HFFc6 (cell line): ENCODE measurements at regions not wholly inside any gene's neighbourhood (a gene's known extent, or its start where the extent isn't known, plus 50 kb on each side); places are given as distances from the start of the nearest gene placed in this dataset.
A peak's percentile ranks its signal among the peaks of the same experiment; 100 is the strongest.
"Not testable (repeated sequence)": the region's sequence is repeated elsewhere in the genome, so short reads cannot be mapped to it uniquely, and the experiment has no call there.

Experiments used
- DNase-seq: peaks from one replicate; pipeline ENCODE4 v3.0.0-alpha.2; 2018
- H3K27ac Mint-ChIP-seq: 2 replicates; pipeline ENCODE4 v1.8.0; 2020; ENCODE audit warnings: mild to moderate bottlenecking, mixed read lengths
- H3K27me3 Mint-ChIP-seq: 2 replicates; pipeline ENCODE4 v1.8.0; 2021; ENCODE audit warnings: mild to moderate bottlenecking, moderate library complexity, mixed read lengths; ENCODE audit not compliant: insufficient read depth
- H3K36me3 Mint-ChIP-seq: 2 replicates; pipeline ENCODE4 v1.8.0; 2021; ENCODE audit warnings: low read depth, mixed read lengths
- H3K4me1 Mint-ChIP-seq: 2 replicates; pipeline ENCODE4 v1.8.0; 2020; ENCODE audit warnings: low read depth, mixed read lengths
- H3K4me3 Mint-ChIP-seq: 2 replicates; pipeline ENCODE4 v1.8.0; 2020; ENCODE audit warnings: mild to moderate bottlenecking, moderate library complexity, mixed read lengths
- H3K9me3 Mint-ChIP-seq: 2 replicates; pipeline ENCODE4 v1.8.0; 2020; ENCODE audit warnings: mild to moderate bottlenecking, mixed read lengths
- CTCF ChIP-seq: fragments of 200-600 bp; sonication (generic); IDR thresholded peaks from 2 replicates; pipeline ENCODE4 v1.5.0; 2021; ENCODE audit warnings: antibody characterized with exemption, mild to moderate bottlenecking

- H3K4me1 Mint-ChIP-seq: no peaks in the 10 kb centered on the region
- H3K9me3 Mint-ChIP-seq: peaks cover 14% of the 10 kb centered on the region
- no peak for DNase-seq
- H3K36me3 Mint-ChIP-seq: peaks cover 11% of the 10 kb centered on the region; the same call in 1 of the 2 replicates
- no peak overlapping the region for H3K27ac Mint-ChIP-seq
- no peak overlapping the region for H3K4me3 Mint-ChIP-seq
- TF ChIP-seq CTCF: no peak
- H3K27me3 Mint-ChIP-seq: peaks cover 2% of the 10 kb centered on the region
These were observed 377.5 kb downstream of the HLX start for GRCh38 chr1:221256773-221257172.

GRCh38 chr1:221257548-221257947 is 378.3 kb downstream of the HLX start:
- H3K27me3 Mint-ChIP-seq, H3K4me3 Mint-ChIP-seq, DNase-seq, H3K4me1 Mint-ChIP-seq, H3K27ac Mint-ChIP-seq: not testable (repeated sequence)
- peaks cover 14% of the 10 kb centered on the region for H3K9me3 Mint-ChIP-seq
- H3K36me3 Mint-ChIP-seq: peaks cover 11% of the 10 kb centered on the region; the same call in 1 of the 2 replicates

- H3K9me3 Mint-ChIP-seq: peaks cover 14% of the 10 kb centered on the region
These were observed 383.4 kb downstream of the HLX start for GRCh38 chr1:221262677-221263076.

GRCh38 chr1:221263831-221264767 is 384.9 kb downstream of the HLX start:
- H3K27ac Mint-ChIP-seq: peak overlapping the region; percentile 47
- DNase-seq: peak; percentile 93
- TF ChIP-seq CTCF: peak; percentile 89
- H3K27me3 Mint-ChIP-seq: peaks cover 2% of the 10 kb centered on the region
- H3K9me3 Mint-ChIP-seq: no peaks in the 10 kb centered on the region; the same call in 1 of the 2 replicates
- peak overlapping the region; percentile 30; the same call in 1 of the 2 replicates for H3K4me3 Mint-ChIP-seq
- H3K36me3 Mint-ChIP-seq: no peaks in the 10 kb centered on the region
- H3K4me1 Mint-ChIP-seq: peaks cover 40% of the 10 kb centered on the region

More at GRCh38 chr1:221262677-221263076, 383.4 kb downstream of the HLX start:
- not testable (repeated sequence) for H3K27me3 Mint-ChIP-seq, DNase-seq, H3K4me3 Mint-ChIP-seq, H3K27ac Mint-ChIP-seq
- Mint-ChIP-seq H3K36me3 (peaks cover 11% of the 10 kb centered on the region; the same call in 1 of the 2 replicates), H3K4me1 (peaks cover 26% of the 10 kb centered on the region)

GRCh38 chr1:221264848-221265247 is 385.6 kb downstream of the HLX start:
- H3K9me3 Mint-ChIP-seq: no peaks in the 10 kb centered on the region
- no peaks in the 10 kb centered on the region for H3K36me3 Mint-ChIP-seq
- TF ChIP-seq CTCF: no peak
- peak overlapping the region; percentile 47; the same call in 1 of the 2 replicates for H3K27ac Mint-ChIP-seq
- H3K4me3 Mint-ChIP-seq: no peak overlapping the region; the same call in 1 of the 2 replicates
- H3K4me1 Mint-ChIP-seq: peaks cover 41% of the 10 kb centered on the region
- H3K27me3 Mint-ChIP-seq: peaks cover 2% of the 10 kb centered on the region
- no peak for DNase-seq

GRCh38 chr1:221268295-221268694 is 389.1 kb downstream of the HLX start:
- H3K4me3 Mint-ChIP-seq: no peak overlapping the region
- TF ChIP-seq CTCF: no peak
- no peaks in the 10 kb centered on the region for H3K36me3 Mint-ChIP-seq
- peaks cover 2% of the 10 kb centered on the region for H3K27me3 Mint-ChIP-seq
- DNase-seq: peak; percentile 76
- H3K27ac Mint-ChIP-seq: no peak overlapping the region; the same call in 1 of the 2 replicates
- peaks cover 41% of the 10 kb centered on the region for H3K4me1 Mint-ChIP-seq
- no peaks in the 10 kb centered on the region for H3K9me3 Mint-ChIP-seq
